NCI-H526 treated with DMSO at 0.1 percent for 48 hours (cell line): ENCODE measurements at regions not wholly inside any gene's neighbourhood (a gene's known extent, or its start where the extent isn't known, plus 50 kb on each side); places are given as distances from the start of the nearest gene placed in this dataset.
A peak's percentile ranks its signal among the peaks of the same experiment; 100 is the strongest.
"Not testable (repeated sequence)": the region's sequence is repeated elsewhere in the genome, so short reads cannot be mapped to it uniquely, and the experiment has no call there.

Experiments used
- DNase-seq: peaks from one replicate; lab custom pipeline; 2025; lab: John Stamatoyannopoulos, UW

DNA sequence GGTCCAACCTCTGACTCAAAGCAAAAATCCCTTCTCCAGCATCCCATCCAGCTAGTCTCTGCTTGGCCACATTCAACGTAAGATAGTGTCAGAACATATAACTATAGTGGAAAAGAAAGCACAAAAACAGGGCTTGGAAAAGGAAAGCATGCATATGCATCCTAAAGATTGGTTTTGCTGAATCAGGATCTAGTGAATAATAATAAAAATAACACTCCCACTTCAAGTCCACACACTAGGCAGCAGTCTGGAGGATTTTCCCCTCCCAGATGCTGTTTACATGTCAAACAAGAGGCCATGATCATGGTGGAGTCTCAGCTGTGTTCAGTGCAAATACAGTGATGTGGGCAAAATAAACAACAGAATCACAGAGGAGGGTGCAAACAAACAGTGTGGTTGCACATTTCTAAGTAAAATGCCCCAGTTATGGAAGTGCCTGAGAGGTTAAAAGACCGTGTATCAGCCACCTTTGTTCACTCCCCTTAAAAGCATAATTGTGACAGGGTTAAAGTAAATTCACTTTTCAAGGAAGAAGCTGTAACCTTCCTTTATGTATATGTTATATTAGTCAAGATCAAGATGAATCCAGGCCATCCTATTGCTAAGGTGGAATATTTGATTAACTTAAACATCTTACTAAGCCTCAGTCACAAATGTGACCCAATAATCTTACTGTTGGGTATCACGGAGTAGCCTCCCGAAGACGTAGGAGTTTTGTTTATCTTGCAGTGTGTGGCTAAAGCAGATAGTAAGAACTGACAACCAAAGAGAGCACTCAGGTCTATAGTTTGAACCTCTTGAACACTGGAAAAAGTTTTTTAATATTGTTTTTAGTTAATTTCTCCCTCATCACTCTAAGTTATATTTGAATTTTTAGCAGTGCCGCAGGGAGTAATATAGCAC lies 424.5 kb downstream of the SOX2 start:
- no peak for DNase-seq

GRCh38 chr3:182138393-182138792 lies 426.7 kb downstream of the SOX2 start:
- DNase-seq: no peak

DNA sequence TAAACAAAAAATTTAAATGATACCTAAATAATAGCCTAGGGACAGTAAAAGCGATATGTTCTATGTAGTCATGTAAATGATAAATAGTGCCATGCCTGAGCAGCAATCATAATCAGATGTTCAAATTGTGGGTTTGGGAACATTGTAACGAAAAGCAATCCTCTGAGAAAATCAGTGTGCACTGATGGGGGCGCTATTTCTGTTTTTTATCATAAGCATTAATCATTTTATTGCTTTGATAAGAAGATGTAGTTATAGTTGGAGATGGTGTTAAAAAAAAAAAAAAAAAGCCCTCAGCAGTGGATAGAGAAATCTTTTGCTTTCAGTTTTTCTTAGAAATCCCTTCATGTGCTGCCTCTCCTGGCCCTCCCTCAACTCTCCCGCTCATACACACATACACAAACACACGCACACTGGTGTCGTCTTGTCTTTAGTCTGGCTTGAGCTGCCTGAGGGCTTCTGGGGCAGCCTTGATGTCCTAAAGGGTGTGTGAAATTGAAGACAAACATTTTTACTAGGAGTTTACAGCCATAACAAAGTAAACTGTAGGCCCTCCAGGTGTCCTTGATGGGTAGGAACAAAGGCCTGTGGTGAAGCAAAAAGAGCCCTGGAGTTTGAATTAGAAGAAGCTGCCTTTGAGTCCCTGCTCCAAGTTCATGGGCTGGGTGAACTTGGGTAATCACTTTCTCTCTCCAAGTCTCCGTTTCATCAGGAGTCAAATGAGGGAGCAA lies 428.1 kb downstream of the SOX2 start:
- DNase-seq: no peak

- no peak for DNase-seq
Measured at GRCh38 chr3:182142928-182143327, 431.2 kb downstream of the SOX2 start.

GRCh38 chr3:182143903-182144302 lies 432.2 kb downstream of the SOX2 start:
- no peak for DNase-seq

DNA sequence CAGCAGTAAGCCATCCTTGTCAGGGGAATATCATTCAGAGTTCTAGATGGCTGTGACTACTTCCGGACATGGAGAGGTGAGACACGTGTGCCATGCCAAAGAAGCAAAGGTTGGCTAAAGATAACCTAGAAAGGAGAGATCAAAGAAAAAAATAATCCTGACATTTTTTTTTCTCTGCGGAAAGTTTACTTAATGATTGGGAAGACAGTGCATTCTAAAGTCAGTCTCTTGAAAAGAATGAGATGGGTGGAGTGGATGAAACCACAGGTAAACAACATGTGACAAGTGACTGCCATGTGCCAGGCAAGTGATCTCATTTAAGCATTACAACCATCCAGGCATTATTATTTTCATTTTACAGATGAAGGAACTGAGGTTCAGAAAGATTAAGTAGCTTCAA lies 436.6 kb downstream of the SOX2 start:
- DNase-seq: no peak

DNA sequence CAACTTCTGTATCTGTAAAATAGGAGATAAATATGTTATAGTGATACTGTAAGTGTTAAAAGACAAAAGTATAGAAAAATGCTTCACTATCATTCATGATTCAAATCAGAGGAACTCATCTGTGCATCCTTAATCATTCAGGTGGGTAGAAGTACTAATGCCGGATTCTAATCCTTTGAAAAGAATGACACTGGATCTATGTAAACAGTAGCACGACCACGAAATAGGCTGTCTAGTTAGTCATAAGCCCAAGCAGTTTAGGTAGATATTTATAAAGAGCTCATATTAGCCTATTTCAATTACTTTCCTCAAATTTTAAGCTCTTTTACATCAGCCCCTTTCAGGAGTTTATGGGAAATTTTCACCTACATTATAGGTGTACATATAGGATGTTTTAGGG lies 437.9 kb downstream of the SOX2 start:
- no peak for DNase-seq

DNA sequence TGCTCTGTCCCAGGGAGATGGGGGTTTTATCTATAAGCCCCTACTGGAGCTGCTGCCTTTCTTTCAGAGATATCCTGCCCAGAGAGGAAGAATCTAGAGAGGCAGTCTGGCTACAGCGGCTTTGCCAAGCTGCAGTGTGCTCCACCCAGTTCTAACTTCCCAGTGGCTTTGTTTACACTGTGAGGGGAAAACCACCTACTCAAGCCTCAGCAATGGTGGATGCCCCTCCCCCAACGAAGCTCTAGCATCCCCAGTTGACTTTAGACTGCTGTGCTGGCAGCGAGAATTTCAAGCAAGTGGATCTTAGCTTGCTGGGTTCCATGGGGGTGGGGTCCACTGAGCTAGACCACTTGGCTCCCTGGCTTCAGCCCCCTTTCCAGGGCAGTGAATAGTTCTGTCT lies 444.6 kb downstream of the SOX2 start:
- not testable (repeated sequence) for DNase-seq

- DNase-seq: no peak
Measured at GRCh38 chr3:182165234-182165633, 453.5 kb downstream of the SOX2 start.

DNA sequence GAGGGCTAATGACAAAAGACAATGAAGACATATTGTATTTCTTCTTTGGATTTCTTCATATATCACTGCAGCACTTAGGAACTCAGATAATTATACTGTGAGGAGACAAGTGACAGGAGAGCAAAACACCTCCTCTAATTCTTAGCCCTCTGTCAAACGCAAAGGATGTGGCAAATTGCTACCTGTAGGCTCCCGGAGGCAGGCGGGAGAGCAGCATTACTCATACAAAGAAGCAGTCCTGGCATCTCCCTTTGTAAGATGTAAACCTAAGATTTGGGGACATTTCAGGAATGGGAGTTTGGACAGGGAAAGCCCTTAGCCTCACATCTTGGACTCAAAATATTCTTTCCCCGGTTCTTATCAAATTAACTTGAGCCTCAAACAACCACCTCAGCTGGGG lies 460.8 kb downstream of the SOX2 start:
- DNase-seq: no peak

DNA sequence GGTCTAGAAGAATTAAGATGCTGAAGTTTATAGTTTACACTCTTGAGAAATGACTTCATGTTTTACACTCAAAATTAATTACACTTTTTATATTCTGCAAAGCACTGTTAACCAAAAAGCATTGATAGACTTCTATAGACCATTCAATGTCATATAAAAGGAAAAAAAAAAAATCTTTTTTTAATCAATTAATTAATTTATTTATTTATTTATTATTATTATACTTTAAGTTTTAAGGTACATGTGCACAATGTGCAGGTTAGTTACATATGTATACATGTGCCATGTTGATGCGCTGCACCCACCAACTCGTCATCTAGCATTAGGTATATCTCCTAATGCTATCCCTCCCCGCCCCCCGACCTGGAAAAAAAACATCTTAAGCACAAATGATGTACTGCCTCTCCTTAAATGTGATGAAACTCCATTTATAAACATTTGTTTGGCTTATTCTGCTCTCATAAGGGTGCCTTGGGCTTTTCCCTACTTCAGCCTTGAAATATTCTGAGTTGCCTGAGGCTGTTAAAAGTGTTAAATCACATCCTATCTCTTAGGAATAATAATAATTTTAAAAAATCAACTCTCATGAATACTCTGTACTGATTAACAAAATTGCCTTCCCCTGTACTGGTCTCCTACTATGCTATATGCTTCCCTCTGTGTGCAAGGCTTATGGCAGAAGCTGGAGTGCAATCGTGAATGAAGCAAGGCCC lies 466.9 kb downstream of the SOX2 start:
- DNase-seq: no peak

DNA sequence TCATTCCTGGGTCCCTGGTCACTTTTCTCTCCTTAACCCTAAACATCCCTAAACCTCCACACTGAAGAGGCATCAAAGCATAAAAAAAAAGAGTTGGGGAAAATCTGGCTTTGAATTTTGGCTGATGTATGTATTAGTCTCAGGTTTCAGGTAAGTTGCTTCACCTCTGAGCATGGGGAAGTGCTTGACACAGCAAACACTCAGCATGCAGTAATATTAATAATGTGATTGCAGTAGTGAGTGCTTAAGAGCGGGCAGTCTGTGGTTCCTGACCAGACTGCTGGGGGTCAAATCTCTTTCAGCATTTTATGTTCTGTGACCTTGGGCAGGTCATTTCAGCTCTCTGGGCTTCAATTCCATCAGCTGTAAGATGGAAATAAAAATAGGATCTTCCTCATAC lies 467.9 kb downstream of the SOX2 start:
- DNase-seq: no peak

DNA sequence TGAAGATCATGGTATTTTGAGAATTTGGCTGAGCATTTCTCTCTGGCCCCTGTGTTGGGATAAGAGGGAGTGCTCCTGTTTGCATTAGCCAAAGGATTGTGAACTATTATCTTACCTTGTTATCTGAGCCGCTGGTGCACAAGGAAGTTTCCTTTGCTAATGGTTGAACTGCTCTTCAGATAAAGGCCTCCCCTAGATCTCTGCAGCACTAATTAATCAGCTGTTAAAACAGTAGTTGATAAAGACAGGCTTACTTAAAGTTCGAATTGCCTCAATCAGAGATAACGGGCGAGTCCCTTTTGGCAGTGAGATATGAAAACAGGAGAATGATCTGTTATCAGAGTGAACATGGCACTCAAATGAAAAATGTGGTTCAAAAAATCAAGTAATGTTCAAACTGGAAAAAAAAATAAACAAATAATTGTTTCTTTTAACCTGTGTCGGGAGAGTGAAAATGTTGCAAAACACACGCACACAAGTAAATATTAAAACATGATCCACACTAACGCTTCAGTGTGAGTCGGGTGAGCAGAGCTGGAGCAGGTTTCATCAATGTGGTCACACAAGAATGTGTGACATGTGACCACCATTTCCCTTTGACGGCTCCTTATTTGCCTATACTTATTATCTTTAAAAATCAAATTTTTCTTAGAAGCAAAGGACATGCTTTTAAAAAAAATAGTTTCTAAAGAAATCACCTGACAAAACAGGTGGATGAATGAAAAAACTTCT lies 469.1 kb downstream of the SOX2 start:
- peak; percentile 27 for DNase-seq

- peak; percentile 89 for DNase-seq
Measured at GRCh38 chr3:182182531-182182968, 470.8 kb downstream of the SOX2 start.

GRCh38 chr3:182183716-182184430 lies 472.1 kb downstream of the SOX2 start:
- no peak for DNase-seq

DNA sequence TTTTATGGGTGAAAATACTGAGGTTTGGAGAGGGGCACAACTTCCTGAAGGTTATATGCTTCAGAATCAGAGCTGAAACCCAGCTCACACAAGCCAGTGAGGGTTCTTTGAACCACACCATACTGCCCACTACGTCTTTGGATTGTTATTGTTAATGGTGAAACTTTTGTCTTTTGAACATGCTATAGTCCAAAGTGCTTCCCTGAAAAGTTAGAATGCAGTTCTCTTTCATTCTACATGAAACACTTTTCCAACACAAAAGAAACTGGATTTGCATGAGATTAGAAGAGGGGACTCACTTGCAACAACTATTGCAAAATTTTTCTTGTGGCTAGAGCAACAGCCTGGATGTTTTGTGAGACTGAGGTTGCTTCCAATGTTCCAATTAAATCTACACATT lies 473.6 kb downstream of the SOX2 start:
- DNase-seq: no peak

GRCh38 chr3:182190056-182190455 lies 478.3 kb downstream of the SOX2 start:
- DNase-seq: no peak

DNA sequence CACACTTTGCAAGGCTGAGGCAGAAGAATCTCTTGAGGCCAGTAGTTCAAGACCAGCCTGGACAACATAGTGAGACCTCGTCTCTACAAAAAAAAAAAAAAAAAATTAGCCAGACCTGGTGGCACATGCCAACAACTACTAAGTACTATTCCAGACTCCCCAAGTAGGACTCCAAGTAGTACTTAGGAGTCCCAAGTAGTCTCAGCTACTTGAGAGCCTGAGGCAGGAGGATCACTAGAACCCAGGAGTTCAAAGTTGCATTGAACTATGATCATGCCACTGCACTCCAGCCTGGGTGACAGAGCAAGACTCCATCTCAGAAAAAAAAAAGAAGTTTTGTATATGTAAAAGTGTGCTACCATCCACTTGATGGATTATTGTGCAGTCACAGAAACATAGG lies 486.6 kb downstream of the SOX2 start:
- DNase-seq: no peak

DNA sequence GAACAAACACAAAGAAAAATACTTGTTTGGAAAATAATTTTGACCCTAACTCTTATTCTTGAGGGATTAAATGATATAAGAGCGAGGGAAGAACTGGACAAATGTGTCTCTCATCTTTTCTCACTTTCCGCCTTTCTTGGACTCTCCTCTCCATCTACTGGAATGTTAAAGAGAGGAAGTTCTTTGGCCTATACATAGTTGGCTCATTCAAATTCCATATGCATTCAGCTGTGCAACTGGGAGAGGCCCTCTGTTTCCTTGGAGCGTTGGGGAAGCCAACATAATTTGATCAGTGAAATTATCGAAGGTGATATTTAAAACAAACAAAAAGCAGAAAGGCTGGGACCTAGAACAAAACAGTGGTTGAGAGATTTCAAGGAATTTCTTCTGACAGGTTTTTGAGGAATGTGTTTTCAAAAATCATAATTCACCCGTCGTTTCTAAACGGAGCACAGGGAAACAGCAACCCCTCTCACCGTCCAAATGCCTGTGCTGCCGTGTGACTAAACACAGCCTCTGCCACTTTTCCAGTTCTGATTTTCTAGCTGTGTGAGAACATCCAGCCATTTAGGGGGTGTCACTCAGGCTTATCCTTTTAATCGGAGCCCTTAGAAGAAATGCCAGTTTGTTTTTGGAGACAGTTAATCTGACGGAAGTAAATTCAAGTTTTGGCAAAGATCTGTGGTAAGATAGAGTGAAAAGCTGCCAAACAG lies 489.9 kb downstream of the SOX2 start:
- DNase-seq: no peak

DNA sequence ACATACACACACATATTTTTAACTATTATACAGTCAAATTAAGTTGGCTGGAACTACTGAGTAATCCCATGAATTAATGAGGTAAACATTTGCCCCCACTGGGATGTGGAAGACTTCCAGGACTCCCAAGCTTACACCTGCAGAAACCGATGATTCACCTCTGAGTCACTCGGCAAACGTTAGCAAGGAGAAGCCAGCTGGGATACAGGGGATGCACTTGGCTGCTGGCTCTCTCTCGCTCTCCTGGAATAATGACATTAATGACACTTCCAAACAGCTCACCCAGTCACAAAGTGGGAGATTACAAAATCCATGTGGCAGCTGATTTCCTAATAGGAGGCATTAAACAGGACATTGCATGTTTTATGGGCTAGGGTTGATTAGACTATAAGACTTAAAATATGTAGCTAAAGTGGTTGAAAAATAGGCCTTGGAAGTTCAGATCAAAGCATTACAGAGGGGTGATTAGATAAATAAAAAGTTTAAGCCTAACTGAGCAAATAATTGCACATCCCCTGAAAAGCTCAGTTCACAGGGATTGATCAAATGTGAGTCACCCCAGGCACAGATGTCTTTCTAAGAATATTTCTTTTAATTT lies 500.9 kb downstream of the SOX2 start:
- DNase-seq: peak; percentile 72
